Lung (tissue), 11 donors: ENCODE measurements at regions not wholly inside any gene's neighbourhood (a gene's known extent, or its start where the extent isn't known, plus 50 kb on each side); places are given as distances from the start of the nearest gene placed in this dataset.
A peak's percentile ranks its signal among the peaks of the same experiment; 100 is the strongest.

Experiments
- ATAC-seq: fragments of 200-7000 bp; cut with Tn5 transposase; one replicate; pipeline ENCODE4 v1.9.1; 2020; ENCODE audit warnings: moderate number of reproducible peaks; ENCODE audit not compliant: insufficient read depth, low FRiP score
- DNase-seq, 3 donors: peaks; one replicate each; pipeline ENCODE4 v3.0.0-alpha.2; 2013 to 2017
- H3K27ac ChIP-seq, 2 donors: one replicate each; pipeline ENCODE4 v1.5.1; 2013; ENCODE audit warnings: mild to moderate bottlenecking in 2 of 2, moderate library complexity in 2 of 2, control low read depth in 1 of 2, inconsistent platforms in 1 of 2, low read depth in 1 of 2, low read length in 1 of 2
- H3K27me3 ChIP-seq, 3 donors: one replicate each; pipeline ENCODE4 v1.5.1; 2013; ENCODE audit warnings: low read length in 2 of 3; ENCODE audit not compliant: control insufficient read depth in 3 of 3, insufficient read depth in 3 of 3
- H3K36me3 ChIP-seq, 4 donors: one replicate each; pipeline ENCODE4 v1.5.1; 2013; ENCODE audit warnings: low read length in 4 of 4, mild to moderate bottlenecking in 1 of 4, moderate library complexity in 1 of 4; ENCODE audit not compliant: control insufficient read depth in 4 of 4, insufficient read depth in 4 of 4
- H3K4me1 ChIP-seq, 5 donors: one replicate each; pipeline ENCODE4 v1.5.1; 2013; ENCODE audit warnings: low read length in 5 of 5, mild to moderate bottlenecking in 2 of 5, moderate library complexity in 1 of 5; ENCODE audit not compliant: control insufficient read depth in 5 of 5, insufficient read depth in 5 of 5
- H3K4me3 ChIP-seq: one replicate; pipeline ENCODE4 v1.5.1; 2013; ENCODE audit warnings: mild to moderate bottlenecking, control low read depth, moderate library complexity
- H3K9ac ChIP-seq, 2 donors: one replicate each; pipeline ENCODE4 v1.5.1; 2013; ENCODE audit warnings: low read length in 2 of 2, control low read depth in 1 of 2; ENCODE audit not compliant: insufficient read depth in 1 of 2
- H3K9me3 ChIP-seq, 4 donors: one replicate each; pipeline ENCODE4 v1.5.1; 2013; ENCODE audit warnings: low read length in 3 of 4, mild to moderate bottlenecking in 1 of 4, moderate library complexity in 1 of 4; ENCODE audit not compliant: control insufficient read depth in 4 of 4, insufficient read depth in 3 of 4
- CTCF ChIP-seq: IDR thresholded peaks from 2 replicates; pipeline ENCODE4 v1.5.1; 2012; ENCODE audit warnings: mild to moderate bottlenecking; ENCODE audit errors: control extremely low read depth, extremely low read depth
- WGBS, 2 donors: extraction: QIAGEN DNeasy Blood & Tissue Kit; methylation state at CpG; one replicate each; pipeline ENCODE4 v1.1.7; 2013; 5-methylcytosine and 5-hydroxymethylcytosine counted together
- donor health status: control.
- donor health status: control.
- donor health status: Bipolar disorder and iron deficiency.
- donor health status: healthy.
- donor health status: DM: yes; HTN: yes; CAD: no.

- Histone ChIP-seq H3K9me3 (peaks cover 0 to 1% (median 0%) of the 10 kb centered on the region in 4 donors), H3K4me1 (peaks cover 0 to 3% (median 0%) of the 10 kb centered on the region in 5 donors), H3K4me3 (no peak overlapping the region), H3K27me3 (no peaks in the 10 kb centered on the region), H3K27ac (no peak overlapping the region), H3K36me3 (no peaks in the 10 kb centered on the region), H3K9ac (no peak overlapping the region)
- 85 to 88% methylated on average over 16 of the region's 16 CpGs for WGBS, 2 donors
- no peak for TF ChIP-seq CTCF
- ATAC-seq (no peak), DNase-seq (peak in 1 of 3 donors; percentile 2)
Measured at GRCh38 chr9:90999425-91000397, 198.1 kb downstream of the SYK start.

GRCh38 chr9:91001146-91001611, 199.6 kb downstream of the SYK start:
- no peak for TF ChIP-seq CTCF
- Histone ChIP-seq H3K4me1 (peaks cover 0 to 3% (median 0%) of the 10 kb centered on the region in 5 donors), H3K27me3 (no peaks in the 10 kb centered on the region), H3K9me3 (peaks cover 0 to 1% (median 0%) of the 10 kb centered on the region in 4 donors), H3K27ac (no peak overlapping the region), H3K9ac (no peak overlapping the region), H3K36me3 (no peaks in the 10 kb centered on the region), H3K4me3 (no peak overlapping the region)
- peak in 2 of 3 donors; percentile 7 to 20 for DNase-seq
- ATAC-seq: peak; percentile 41
- 59 to 85% methylated on average over 2 of the region's 2 CpGs for WGBS, 2 donors

- Histone ChIP-seq H3K9me3 (peaks cover 0 to 1% (median 0%) of the 10 kb centered on the region in 4 donors), H3K27me3 (no peaks in the 10 kb centered on the region), H3K36me3 (no peaks in the 10 kb centered on the region), H3K4me3 (no peak overlapping the region), H3K4me1 (no peaks in the 10 kb centered on the region), H3K9ac (no peak overlapping the region), H3K27ac (no peak overlapping the region)
- DNase-seq (no peak), ATAC-seq (no peak)
- TF ChIP-seq CTCF: no peak
- 81 to 92% methylated on average over 6 of the region's 6 CpGs for WGBS, 2 donors
Measured at GRCh38 chr9:91004484-91004883, 202.9 kb downstream of the SYK start.
